Activated CD8-positive, alpha-beta memory T cell treated with anti-CD3 and anti-CD28 coated beads, Interleukin-2, amount 50 U/mL, for 24 hours (primary cell): ENCODE measurements at regions not wholly inside any gene's neighbourhood (a gene's known extent, or its start where the extent isn't known, plus 50 kb on each side); places are given as distances from the start of the nearest gene placed in this dataset.

Experiments
- DNase-seq: peaks from one replicate; pipeline ENCODE4 v3.0.0-alpha.2; 2020; ENCODE audit errors: extremely low read depth

DNA sequence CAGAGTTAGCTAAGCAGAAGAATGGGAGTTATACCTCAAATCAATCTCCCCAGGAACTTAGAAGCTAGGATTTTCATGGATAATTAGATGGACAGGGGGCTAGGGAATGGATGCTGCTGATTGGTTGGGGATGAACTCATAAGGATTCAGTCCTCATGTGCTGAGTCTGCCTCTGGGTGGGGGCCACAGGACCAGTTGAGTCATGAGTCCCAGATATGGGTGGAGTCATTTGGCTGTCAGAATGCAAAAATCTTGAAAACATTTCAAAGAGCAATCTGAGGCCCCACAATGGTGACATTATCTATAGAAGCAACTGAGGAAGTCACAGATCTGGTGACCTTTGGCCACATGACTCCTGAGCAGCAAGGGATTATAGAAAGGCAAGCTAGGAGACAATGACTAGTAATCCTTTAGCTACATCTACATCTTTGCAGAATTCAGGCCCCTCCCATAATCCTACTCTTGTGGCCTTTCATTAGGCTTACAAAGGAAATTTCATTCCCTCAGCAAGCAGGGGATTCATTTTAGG lies 82.6 kb upstream of the CCL2 start:
- no peak for DNase-seq

- no peak for DNase-seq
Observed at GRCh38 chr17:34173241-34173640, 81.8 kb upstream of the CCL2 start.

GRCh38 chr17:34174496-34174895 lies 80.6 kb upstream of the CCL2 start:
- DNase-seq = no peak

- no peak for DNase-seq
Observed at GRCh38 chr17:34176440-34176839, 78.6 kb upstream of the CCL2 start.

DNA sequence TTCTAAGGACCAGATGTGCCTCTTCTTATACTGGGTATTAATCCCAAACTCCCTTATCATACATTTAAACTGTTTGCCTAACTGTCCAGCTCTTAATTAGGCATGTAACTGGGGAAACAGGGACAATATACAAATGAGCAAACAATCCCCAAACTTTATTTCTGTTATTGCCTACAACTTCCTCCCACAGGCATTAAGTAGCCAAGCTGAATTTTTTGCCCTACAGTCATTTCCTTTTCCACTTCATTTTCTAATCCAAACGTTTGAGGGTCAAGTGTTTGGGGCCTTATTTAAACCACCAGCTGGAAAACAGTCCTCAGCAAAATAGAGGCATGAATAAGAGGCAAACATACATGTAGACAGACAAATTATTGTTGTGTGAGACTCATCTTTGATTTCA lies 77.4 kb upstream of the CCL2 start:
- no peak for DNase-seq

DNA sequence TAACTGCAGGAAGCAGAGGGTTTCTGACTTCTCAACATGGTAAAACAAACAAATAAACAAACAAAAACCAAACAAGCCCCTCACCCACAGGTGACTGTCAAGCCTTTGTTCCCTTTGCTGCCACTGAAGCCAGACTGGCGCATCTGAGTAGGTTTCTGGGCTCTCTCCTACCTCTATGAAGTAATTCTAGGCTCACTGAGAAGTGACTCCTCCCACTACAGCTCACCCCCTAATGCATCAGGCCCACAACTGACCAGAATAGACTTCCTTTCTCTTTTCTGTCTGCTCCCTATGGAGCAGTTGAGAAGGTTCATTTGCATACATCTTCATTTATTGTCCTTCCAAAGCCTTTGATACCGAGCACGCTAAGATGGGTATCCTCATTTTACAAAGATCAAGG lies 77.0 kb upstream of the CCL2 start:
- DNase-seq = no peak

DNA sequence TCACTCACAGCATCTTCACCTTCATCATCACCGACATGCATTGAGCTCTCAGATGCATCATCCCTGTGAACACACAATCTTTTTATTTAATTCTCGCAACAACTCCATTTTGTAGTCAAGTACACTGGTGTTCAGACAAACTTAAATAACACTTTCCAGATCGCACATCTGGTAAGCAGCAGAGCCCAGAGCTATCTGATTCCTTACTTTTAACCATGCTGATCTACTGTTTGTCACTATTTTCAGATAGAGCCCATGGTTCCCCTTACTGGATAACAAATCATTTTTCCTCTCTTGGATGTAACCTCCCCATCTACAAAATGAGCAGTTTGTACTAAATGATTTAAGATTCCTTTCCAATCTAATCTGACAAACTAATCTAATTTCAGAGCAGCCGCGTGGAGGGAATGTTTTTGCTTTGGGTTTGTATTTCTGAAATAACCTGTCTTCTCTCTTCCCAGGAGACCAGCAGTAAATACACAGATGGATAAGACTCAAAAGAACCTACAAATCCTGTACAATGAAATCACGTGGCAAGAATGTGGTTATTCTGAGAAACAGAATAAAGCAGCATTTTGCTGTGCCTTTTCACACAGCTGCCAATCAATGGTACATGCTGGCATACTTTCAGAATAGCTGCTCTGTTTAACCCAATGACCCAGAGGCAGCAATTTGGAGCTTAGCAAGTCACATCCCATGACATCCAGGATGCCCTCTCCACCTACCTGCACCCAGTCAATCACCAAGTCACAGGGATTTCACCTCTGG lies 72.9 kb upstream of the CCL2 start:
- no peak for DNase-seq

DNA sequence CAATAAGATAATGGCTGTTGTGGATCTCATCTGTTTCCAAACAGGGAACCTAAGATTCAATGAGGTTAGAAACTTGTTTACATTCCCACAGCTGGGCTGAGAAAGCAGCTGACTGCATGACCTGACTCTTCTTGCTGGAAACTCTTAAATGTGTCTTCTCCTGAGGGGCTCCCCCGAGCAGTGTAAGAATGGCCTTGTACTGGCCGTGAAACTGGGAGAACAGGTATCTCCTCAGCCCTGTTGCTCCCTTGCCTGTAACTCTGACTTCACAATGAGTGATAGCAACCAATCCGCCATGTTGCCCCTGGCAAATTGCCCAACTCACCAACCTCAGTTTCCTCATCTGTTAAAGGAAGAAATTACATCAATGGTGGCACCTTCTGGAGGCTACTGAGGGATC lies 59.1 kb upstream of the CCL2 start:
- no peak for DNase-seq

DNA sequence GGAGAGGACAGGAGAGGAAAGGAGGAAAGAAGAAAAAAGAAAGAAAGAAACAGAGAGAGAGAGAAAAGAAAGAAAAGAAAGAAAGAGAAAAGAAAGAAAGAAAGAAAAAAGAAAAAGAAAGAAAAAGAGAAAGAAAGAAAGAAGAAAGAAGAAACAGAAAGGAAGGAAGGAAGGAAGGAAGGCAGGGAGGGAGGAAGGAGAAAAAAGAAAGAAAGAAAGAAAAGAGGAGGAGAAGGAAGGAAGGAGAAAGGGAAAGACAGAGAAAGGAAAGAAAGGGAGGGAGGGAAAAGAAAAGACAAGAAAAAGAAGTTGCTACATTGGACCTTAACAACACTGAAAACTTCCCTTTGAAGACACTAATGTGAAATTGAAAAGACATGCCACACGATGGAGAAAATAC lies 56.6 kb upstream of the CCL2 start:
- DNase-seq = no peak

- DNase-seq = no peak
Observed at GRCh38 chr17:34199454-34199853, 55.6 kb upstream of the CCL2 start.

DNA sequence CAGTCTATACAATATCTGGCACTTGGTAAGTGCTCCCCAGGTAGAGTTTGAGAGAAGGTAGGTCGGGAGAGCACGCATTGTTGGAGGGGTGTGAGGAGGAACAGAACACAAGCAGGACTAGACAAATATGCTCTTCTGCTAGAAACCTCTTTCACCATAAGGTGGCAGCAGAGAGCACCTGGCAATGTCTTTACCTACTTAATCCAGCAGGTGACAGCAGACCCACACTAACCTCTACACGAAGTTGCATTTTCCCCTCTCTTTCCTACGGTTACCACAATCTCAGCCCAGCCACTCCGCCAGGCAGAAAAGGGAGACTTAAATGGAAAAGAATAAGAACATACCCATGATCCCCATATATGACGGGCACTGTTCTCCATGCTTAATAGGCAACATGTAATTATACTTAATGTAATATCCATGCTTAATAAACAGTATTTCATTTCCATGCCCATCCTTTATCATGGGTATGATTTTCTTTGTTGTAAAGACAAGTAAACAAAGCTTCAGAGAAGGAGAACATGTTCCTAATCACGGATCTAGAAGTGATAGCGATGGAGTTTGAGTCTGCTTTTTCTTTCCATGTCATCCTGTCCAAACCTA lies 55.1 kb upstream of the CCL2 start:
- peak; percentile 39 for DNase-seq

DNA sequence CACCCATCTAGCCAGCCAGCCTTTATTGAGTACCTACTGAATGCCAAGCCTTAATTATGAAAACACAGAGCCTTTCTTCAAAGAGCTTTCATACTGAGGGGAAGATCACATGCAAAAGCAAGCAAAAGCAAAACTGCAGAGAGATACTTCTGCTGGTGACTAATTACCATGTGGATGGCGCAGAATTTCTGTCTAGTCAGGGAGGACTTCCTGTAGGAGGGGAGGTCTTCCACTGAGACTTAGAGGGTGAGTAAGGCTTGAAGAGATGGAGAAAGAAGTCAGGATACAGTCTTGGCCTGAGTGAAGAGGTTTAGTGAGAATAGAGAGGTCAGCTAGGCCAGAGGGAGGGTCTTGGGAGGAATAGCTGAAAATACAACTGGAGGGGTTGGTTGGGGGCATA lies 53.9 kb upstream of the CCL2 start:
- no peak for DNase-seq

DNA sequence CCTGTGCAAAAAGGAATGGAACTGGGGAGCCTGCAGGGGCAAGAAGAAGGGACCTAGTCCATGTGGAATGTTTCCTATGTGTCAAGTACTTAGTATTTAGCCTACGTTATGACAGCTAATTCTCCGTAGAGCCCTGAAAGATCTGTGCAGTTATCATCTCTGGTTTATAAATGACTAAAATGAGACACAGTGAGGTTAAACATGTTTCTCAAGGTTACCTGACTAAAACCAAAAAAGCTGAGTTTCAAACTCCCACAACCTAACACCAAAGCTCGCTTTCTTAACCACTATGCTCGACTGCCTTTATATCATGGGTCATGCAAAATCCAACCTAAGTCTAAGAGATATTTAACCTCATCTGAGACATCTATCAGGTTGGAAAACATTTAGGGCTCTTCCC lies 53.3 kb upstream of the CCL2 start:
- no peak for DNase-seq

DNA sequence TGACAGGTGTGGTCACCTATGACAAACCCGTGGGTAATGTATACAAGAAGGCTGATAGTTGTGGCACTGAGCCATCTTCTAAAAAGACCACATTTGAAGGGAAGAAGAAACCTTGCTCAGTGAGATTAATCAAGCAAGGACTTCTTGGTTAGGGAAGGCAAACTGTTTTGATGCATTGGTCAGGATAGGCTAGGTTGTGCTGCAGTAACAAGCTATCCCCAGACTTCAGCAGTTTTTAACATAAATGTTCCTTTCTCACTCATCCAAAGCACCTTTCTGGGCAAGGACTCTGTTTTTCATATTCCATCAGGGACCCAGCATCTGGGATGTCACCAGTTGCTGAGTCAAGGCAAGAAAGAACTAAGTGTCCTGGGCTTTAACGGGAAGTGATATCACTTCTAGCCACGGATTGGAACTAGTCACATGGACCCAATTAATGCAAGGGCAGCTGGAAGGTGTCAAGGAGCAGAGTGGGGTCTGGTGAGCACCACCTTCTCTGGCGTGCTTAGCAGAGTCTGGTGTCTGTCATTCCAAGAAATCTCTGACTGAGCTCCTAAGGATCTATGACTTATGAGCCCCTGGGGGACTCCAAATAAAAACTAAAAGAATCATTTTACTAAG lies 52.0 kb upstream of the CCL2 start:
- DNase-seq = no peak

GRCh38 chr17:34204402-34204801 lies 50.7 kb upstream of the CCL2 start:
- DNase-seq = no peak
